NCI-H2227 treated with DMSO at 0.1 percent for 48 hours (cell line): ENCODE measurements at regions not wholly inside any gene's neighbourhood (a gene's known extent, or its start where the extent isn't known, plus 50 kb on each side); places are given as distances from the start of the nearest gene placed in this dataset.

Experiments used
- DNase-seq: peaks from one replicate; lab custom pipeline; 2025; lab: John Stamatoyannopoulos, UW

GRCh38 chr1:222996310-222996975, 146.6 kb downstream of the TLR5 start:
- DNase-seq = no peak

GRCh38 chr1:223000632-223001031, 142.4 kb downstream of the TLR5 start:
- DNase-seq = no peak

DNA sequence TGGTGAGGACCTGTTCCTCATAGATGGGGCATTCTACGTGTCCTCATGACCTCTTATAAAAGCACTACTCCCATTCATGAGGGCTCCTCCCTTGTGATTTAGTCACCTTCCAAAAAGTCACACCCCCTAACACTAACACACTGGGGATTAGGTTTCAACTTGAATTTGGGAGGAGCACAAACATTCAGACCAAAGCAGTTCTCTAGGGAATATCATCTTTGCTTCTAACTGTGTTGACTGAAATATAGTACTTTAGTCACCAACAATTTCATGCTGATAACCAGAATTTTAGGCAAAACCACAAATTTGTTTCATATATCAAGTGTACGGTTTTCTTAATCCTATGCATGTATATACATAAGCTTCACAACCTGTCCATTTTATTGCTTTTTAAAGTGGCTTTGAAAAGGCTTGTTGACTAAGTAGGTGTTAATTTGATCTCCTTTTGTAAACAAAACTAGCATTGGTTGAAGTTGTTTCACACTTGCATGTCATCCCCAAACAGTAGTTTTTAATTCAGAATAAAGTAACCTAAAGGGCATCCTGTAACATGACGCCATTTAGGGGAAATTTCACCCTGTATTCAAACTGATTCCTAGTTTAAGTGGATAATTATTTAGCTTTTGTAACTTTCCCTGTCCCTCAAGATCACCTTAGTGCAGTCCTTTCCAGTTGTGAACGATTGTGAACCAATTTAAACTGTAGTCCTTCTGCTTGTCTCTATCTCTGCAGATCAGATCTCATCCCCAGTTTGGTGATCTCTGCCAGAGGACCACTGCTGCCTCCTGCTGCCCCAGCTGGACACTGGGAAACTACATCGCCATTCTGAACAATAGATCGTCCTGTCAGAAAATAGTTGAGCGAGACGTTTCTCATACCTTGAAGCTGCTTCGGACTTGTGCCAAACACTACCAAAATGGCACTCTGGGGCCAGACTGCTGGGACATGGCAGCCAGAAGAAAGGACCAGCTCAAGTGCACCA, 141.1 kb downstream of the TLR5 start:
- DNase-seq = no peak

- DNase-seq = no peak
Measured at GRCh38 chr1:223003549-223003948, 139.5 kb downstream of the TLR5 start.

DNA sequence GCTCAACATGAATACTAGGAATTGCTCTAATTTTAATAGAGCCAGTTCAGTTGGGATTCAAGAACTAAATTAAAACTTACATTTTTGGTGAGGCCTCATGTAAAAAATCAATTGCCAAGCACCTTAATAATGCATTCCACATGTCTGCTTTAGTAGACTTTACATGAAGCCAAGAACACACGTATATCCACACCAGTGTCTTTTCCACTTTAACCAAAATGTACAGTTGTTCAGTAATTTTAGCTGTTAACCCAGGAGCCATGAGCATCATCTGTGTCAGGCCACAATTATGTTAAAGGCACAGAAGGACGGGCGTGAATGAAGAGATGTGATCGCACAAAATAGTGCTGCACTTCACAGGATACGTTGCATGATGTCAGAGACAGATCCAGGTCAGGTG, 136.7 kb downstream of the TLR5 start:
- DNase-seq = no peak

DNA sequence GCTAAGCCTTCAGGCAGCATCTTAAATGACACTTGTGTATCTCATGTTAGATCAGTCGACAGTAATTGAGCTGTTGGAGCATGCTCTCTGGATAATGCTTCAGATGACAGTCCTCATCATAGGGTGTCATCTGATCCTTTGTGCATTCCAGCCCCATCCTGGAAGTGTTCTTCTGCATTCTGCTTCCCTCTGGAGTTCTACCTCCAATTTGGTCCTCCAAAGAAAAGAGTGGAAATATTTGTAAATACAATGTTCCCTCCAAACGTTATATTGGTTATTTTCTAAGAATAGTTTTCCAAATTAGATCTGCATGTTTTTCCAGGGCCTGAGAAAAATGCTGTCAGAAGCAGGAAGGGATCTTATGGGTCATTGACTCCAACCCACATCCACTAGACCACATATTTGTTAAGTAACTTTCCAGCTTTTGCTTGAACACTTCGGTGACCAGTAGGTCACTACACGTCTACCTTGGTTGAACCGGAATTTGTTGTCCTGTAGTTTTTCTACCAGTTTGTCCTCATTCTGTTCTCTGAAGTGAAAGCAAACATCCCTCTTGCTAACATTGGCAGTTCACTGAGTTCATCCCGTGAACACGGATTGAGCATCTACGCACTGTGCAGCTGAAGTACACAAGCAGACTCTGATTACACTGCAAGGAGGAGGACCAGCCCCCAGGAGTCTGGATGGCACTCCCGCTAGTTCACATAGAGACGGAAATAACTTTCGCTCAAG, 136.0 kb downstream of the TLR5 start:
- peak; percentile 8 for DNase-seq

- DNase-seq = no peak
Measured at GRCh38 chr1:223007935-223008334, 135.1 kb downstream of the TLR5 start.

DNA sequence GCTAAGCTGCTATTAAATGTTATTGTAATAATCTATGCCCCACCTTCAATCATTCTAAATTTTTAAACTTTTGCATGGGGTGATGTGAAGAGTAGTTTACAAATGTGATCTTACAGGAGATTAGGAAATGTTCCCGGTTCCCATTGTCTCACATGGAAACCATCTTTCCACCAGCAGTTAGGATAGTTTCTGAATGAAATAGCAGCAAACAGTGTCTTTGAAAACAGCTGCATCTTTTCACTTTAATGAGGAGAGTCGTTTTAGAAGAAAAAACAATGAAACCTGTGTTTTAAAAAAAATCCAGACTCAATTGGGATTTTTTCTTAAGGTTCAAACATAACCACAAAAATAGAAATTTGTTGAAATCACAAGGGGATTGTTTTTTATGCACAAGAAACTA, 134.2 kb downstream of the TLR5 start:
- DNase-seq = no peak

DNA sequence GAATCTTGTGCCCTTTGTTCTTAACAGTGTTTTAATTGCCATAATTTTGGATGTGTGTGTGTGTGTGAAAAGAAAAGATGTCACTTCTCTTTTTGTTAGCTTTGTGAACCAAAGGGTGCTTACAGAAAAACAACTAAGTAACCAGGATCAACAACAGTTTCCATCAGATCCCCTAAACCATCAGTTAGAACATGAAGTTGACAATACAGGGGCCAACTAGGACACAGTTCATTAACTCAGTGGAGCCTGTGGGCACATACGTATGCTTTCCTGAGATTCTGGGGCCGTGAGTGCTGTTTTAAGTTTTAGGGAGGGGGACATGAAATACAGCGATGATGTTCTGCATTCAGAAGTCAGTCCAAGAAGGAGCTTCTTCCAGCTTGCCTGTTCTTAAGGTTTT, 133.6 kb downstream of the TLR5 start:
- no peak for DNase-seq

DNA sequence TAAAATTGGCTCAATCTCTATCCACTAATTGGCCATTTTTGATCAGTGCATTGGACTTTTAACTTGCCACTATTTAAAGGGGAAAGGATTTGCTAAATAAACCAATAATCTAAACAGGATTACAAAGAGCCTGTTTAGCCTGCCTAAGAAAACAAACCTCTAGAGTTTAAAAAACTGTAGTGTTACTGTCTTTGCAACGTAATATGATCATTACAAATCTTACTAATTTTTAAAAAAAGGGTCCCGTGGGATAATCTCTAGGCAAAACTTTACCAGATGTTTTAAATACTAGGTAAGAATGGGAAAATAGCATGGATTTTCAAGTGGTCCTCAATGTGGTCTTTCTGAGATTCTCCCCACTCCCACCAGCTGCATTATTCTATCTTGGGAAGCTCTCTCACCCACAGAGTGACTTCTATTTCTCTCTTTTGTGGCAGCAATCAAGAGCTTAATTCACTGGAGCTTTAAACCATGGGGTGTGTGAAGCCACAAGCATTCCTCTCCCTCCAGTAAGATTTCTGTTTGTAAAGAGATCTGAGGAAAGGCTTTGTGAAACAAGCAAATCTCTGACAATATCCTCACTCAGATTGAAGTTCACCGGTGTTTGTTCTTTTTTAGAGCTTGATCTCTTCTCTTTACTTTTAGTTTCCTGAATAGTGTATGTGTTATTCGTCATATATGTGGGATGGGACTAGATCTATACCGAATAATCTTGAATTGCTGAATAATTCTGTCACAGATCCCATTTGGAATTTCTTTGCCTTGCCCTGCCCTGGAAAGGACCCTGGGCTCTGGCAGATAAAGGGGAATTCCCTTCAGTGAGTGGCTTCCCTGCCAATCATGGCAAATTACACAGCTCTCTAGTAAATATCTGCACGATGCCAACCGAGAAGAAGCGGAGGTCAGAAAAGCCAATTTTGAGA, 132.2 kb downstream of the TLR5 start:
- peak; percentile 46 for DNase-seq

GRCh38 chr1:223011505-223011856, 131.6 kb downstream of the TLR5 start:
- DNase-seq = no peak

DNA sequence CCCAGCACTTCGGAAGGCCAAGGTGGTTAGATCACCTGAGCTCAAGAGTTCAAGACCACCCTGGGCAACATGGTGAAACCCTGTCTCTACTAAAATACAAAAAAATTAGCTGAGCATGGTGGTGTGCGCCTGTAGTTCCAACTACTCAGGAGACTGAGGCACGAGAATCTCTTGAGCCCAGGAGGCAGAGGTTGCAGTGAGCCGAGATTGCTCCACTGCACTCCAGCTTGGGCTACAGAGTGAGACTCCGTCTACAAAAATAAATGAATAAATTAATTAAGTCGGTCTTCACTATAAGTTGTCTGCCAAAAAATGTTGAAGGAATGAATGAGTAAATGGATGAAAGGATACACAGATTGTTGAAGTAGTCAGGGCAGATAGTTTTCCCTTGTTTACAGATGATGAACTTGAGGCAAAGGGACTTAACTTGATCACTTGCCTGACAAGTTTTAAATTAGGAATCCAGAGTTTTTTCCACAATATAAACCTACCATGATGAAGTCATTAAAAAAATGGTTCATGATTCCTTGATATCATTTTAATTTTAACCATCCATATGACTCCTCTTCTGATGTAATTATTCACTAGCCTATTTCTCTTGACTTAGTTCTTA, 130.8 kb downstream of the TLR5 start:
- no peak for DNase-seq

DNA sequence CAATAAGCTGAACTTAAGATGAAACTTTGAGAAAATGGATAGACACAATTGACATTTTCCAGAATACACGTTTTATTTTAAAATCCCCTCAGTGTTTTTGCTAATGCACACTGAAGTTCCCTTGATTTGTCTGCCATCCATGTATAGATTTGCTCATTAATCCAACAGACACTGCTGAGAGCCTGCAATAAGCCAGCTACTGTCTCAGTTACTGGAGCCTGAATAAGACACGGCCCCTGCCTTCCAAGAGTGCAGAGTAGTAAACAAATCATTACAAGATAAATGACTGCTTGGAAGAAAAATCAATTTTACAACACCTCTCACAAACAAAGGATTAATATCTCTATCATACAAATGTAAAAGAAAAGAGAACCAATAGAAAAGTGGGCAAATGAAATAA, 130.1 kb downstream of the TLR5 start:
- DNase-seq = no peak

GRCh38 chr1:223014142-223014873, 128.7 kb downstream of the TLR5 start:
- DNase-seq = no peak

GRCh38 chr1:223016381-223016780, 126.7 kb downstream of the TLR5 start:
- DNase-seq = no peak

- no peak for DNase-seq
Measured at GRCh38 chr1:223016890-223017289, 126.2 kb downstream of the TLR5 start.

DNA sequence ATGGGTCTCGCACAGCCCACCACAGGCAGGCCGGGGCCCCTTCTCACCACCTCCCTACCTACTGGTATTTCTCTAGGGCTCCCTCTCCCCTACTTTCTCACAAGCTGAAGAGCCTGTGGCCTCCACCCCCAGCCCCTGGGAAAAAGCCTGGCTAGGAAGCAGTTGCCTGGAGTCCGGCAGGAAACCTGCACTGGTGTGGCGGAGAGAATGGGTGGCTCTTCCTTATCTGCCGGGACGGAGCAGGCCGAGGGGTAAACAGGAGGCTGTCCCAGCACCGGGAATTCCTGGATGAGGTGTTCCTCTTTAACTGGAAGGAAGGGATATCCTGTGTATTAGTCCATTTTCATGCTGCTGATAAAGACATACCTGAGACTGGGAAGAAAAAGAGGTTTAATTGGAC, 125.8 kb downstream of the TLR5 start:
- no peak for DNase-seq

- no peak for DNase-seq
Measured at GRCh38 chr1:223018534-223018933, 124.5 kb downstream of the TLR5 start.

- DNase-seq = no peak
Measured at GRCh38 chr1:223019256-223019655, 123.8 kb downstream of the TLR5 start.

DNA sequence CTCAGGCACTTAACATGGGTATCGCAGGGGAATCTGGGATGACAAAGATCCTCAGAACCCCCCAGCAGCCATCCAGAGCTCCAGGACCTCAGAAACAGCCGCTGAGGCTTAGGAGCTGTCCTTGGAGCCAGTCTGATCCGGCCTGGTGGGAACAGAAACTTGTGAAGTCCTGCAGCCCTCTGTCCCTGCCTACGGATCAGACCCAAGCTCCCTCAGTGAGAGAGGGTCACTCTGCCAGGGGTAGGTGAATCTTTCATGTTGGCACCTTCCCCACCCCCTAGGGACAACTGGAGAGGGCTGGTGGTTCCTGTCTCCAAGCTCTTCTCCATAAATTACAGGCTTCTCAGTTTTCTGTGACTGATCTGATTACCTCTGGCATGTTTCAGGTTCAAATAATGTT, 122.3 kb downstream of the TLR5 start:
- DNase-seq = no peak
